ENCODE measurements at regions not wholly inside any gene's neighbourhood (a gene's known extent, or its start where the extent isn't known, plus 50 kb on each side); places are given as distances from the start of the nearest gene placed in this dataset.

GRCh38 chr12:107976331-107976730, 152.8 kb upstream of the WSCD2 start:
- no peaks in the 10 kb centered on the region for H3K4me1 ChIP-seq (ENCODE audit: low read depth)
- peaks cover 21% of the 10 kb centered on the region for H3K27me3 ChIP-seq
- no peak for TF ChIP-seq CTCF (IDR thresholded peaks at IDR 0.05; ENCODE audit: low read depth, low read length)

GRCh38 chr12:107978201-107978600, 150.9 kb upstream of the WSCD2 start:
- H3K4me1 ChIP-seq (ENCODE audit: low read depth): no peaks in the 10 kb centered on the region
- no peak overlapping the region for H3K27ac ChIP-seq
- H3K27me3 ChIP-seq: peaks cover 33% of the 10 kb centered on the region
- DNase-seq (ENCODE audit: low read depth in 1 of 2, low spot score in 1 of 2): no peak
- TF ChIP-seq CTCF (IDR thresholded peaks at IDR 0.05; ENCODE audit: low read depth, low read length): no peak
- H3K9me3 ChIP-seq (ENCODE audit: low read depth): no peaks in the 10 kb centered on the region
- no peaks in the 10 kb centered on the region for H3K36me3 ChIP-seq
- H3K4me3 ChIP-seq: no peak overlapping the region

More at GRCh38 chr12:107976331-107976730, 152.8 kb upstream of the WSCD2 start:
- DNase-seq (ENCODE audit: low read depth in 1 of 2, low spot score in 1 of 2): no peak
- Histone ChIP-seq H3K9me3 (ENCODE audit: low read depth) (no peaks in the 10 kb centered on the region), H3K27ac (no peak overlapping the region), H3K36me3 (no peaks in the 10 kb centered on the region), H3K4me3 (no peak overlapping the region)

GRCh38 chr12:107978641-107979040, 150.4 kb upstream of the WSCD2 start:
- DNase-seq (ENCODE audit: low read depth in 1 of 2, low spot score in 1 of 2): no peak
- no peaks in the 10 kb centered on the region for H3K9me3 ChIP-seq (ENCODE audit: low read depth)
- no peaks in the 10 kb centered on the region for H3K4me1 ChIP-seq (ENCODE audit: low read depth)
- no peaks in the 10 kb centered on the region for H3K36me3 ChIP-seq
- TF ChIP-seq CTCF (IDR thresholded peaks at IDR 0.05; ENCODE audit: low read depth, low read length): no peak
- H3K27me3 ChIP-seq: peaks cover 37% of the 10 kb centered on the region
- H3K4me3 ChIP-seq: no peak overlapping the region
- no peak overlapping the region for H3K27ac ChIP-seq

- Histone ChIP-seq H3K27me3 (peaks cover 39% of the 10 kb centered on the region), H3K27ac (no peak overlapping the region), H3K36me3 (no peaks in the 10 kb centered on the region), H3K9me3 (ENCODE audit: low read depth) (no peaks in the 10 kb centered on the region), H3K4me1 (ENCODE audit: low read depth) (no peaks in the 10 kb centered on the region), H3K4me3 (no peak overlapping the region)
- DNase-seq (ENCODE audit: low read depth in 1 of 2, low spot score in 1 of 2): no peak
- no peak for TF ChIP-seq CTCF (IDR thresholded peaks at IDR 0.05; ENCODE audit: low read depth, low read length)
Measured at GRCh38 chr12:107983756-107984472, 145.2 kb upstream of the WSCD2 start.

- Histone ChIP-seq H3K27me3 (peaks cover 36% of the 10 kb centered on the region), H3K27ac (no peak overlapping the region), H3K9me3 (ENCODE audit: low read depth) (no peaks in the 10 kb centered on the region), H3K4me1 (ENCODE audit: low read depth) (no peaks in the 10 kb centered on the region), H3K36me3 (no peaks in the 10 kb centered on the region), H3K4me3 (no peak overlapping the region)
- no peak for TF ChIP-seq CTCF (IDR thresholded peaks at IDR 0.05; ENCODE audit: low read depth, low read length)
- no peak for DNase-seq (ENCODE audit: low read depth in 1 of 2, low spot score in 1 of 2)
Measured at GRCh38 chr12:107984973-107985372, 144.1 kb upstream of the WSCD2 start.

Measured in cardiac muscle cell (in vitro differentiated cells and primary cell).